IMR-90 (cell line): ENCODE measurements at regions not wholly inside any gene's neighbourhood (a gene's known extent, or its start where the extent isn't known, plus 50 kb on each side); places are given as distances from the start of the nearest gene placed in this dataset.

ENCODE experiments used
- ATAC-seq: fragments of 200-7000 bp; cut with Tn5 transposase; 2 replicates; pipeline ENCODE4 v1.9.1; 2020; ENCODE audit warnings: low read depth, mild to moderate bottlenecking, moderate library complexity
- BruUV-seq: library from RNA; stranded (reverse); fragments of 400-500 nt; replicated peaks from 2 replicates; lab custom pipeline; 2021; lab: Mats Ljungman, UMichigan
- CTCF ChIA-PET: fragments of 300-600 bp; formaldehyde crosslinking; extraction: SDS; loops from one replicate; lab custom pipeline; 2021; ENCODE audit warnings: antibody characterized with exemption; lab: Yijun Ruan, JAX
- POLR2A ChIA-PET: fragments of 300-600 bp; sonication (Branson Sonifier 250); formaldehyde crosslinking; loops from one replicate; lab custom pipeline; 2022; ENCODE audit warnings: antibody characterized with exemption; ENCODE audit not compliant: unreplicated experiment; lab: Charles Lee
- DNase-seq: peaks from one replicate; pipeline ENCODE4 v3.0.0; 2013
- H2AFZ ChIP-seq: replicated peaks from 2 replicates; pipeline ENCODE3; 2013; ENCODE audit warnings: low read length, mild to moderate bottlenecking; ENCODE audit not compliant: poor library complexity
- H2AK5ac ChIP-seq: 2 replicates; pipeline ENCODE4 v1.6.1; 2013; ENCODE audit warnings: low read depth, low read length, inconsistent platforms
- H2AK9ac ChIP-seq: replicated peaks from 2 replicates; pipeline ENCODE3; 2013; ENCODE audit warnings: mild to moderate bottlenecking, low read depth, low read length, moderate library complexity; ENCODE audit not compliant: poor library complexity
- H2BK120ac ChIP-seq: 2 replicates; pipeline ENCODE4 v1.6.1; 2013; ENCODE audit warnings: low read depth, low read length, inconsistent platforms
- H2BK15ac ChIP-seq: 3 replicates; pipeline ENCODE4 v1.6.1; 2013; ENCODE audit warnings: low read depth, low read length, inconsistent platforms
- H2BK20ac ChIP-seq: 2 replicates; pipeline ENCODE4 v1.6.1; 2013; ENCODE audit warnings: low read depth, mild to moderate bottlenecking, inconsistent platforms, low read length, moderate library complexity
- H2BK5ac ChIP-seq: 2 replicates; pipeline ENCODE4 v1.6.1; 2013; ENCODE audit warnings: mild to moderate bottlenecking, low read depth, low read length, inconsistent platforms; ENCODE audit not compliant: poor library complexity, severe bottlenecking
- H3K14ac ChIP-seq: replicated peaks from 2 replicates; pipeline ENCODE4 v1.6.1; 2013; ENCODE audit warnings: low read depth, low read length, inconsistent platforms
- H3K18ac ChIP-seq: 2 replicates; pipeline ENCODE4 v1.6.1; 2013; ENCODE audit warnings: low read depth, low read length, control low read depth
- H3K23ac ChIP-seq: 2 replicates; pipeline ENCODE4 v1.6.1; 2013; ENCODE audit warnings: low read depth, low read length, inconsistent platforms
- H3K27ac ChIP-seq: 2 replicates; pipeline ENCODE4 v1.5.1; 2013; ENCODE audit warnings: mild to moderate bottlenecking, control low read depth, low read length; ENCODE audit not compliant: insufficient read depth
- H3K27me3 ChIP-seq: 2 replicates; pipeline ENCODE4 v1.6.1; 2013; ENCODE audit warnings: low read length; ENCODE audit not compliant: control insufficient read depth, insufficient read depth
- H3K36me3 ChIP-seq: 2 replicates; pipeline ENCODE4 v1.6.1; 2013; ENCODE audit warnings: low read length, mixed read lengths; ENCODE audit not compliant: control insufficient read depth, insufficient read depth
- H3K4ac ChIP-seq: 2 replicates; pipeline ENCODE4 v1.6.1; 2013; ENCODE audit warnings: low read depth, low read length, inconsistent platforms
- H3K4me1 ChIP-seq: 2 replicates; pipeline ENCODE4 v1.6.1; 2013; ENCODE audit warnings: low read length, mixed read lengths; ENCODE audit not compliant: control insufficient read depth, insufficient read depth
- H3K4me2 ChIP-seq: 2 replicates; pipeline ENCODE4 v1.6.1; 2013; ENCODE audit warnings: low read depth, mild to moderate bottlenecking, control low read depth, low read length, moderate library complexity
- H3K4me3 ChIP-seq: 2 replicates; pipeline ENCODE4 v1.5.1; 2013; ENCODE audit warnings: low read depth, mild to moderate bottlenecking, control low read depth, low read length, moderate library complexity; ENCODE audit not compliant: insufficient read depth
- H3K56ac ChIP-seq: 2 replicates; pipeline ENCODE4 v1.6.1; 2013; ENCODE audit warnings: low read length, inconsistent platforms; ENCODE audit not compliant: insufficient read depth; ENCODE audit errors: extremely low read depth
- H3K79me1 ChIP-seq, 2 experiments: 2 replicates each; pipeline ENCODE4 v1.6.1; 2013; ENCODE audit warnings: low read length in 2 of 2, inconsistent platforms in 1 of 2, low read depth in 1 of 2
- H3K9ac ChIP-seq: 2 replicates; pipeline ENCODE4 v1.6.1; 2013; ENCODE audit warnings: low read depth, low read length, control low read depth
- H3K9me1 ChIP-seq: 2 replicates; pipeline ENCODE4 v1.6.1; 2013; ENCODE audit warnings: low read length, inconsistent platforms; ENCODE audit not compliant: insufficient read depth
- H3K9me3 ChIP-seq: 2 replicates; pipeline ENCODE4 v1.6.1; 2013; ENCODE audit warnings: low read length; ENCODE audit not compliant: control insufficient read depth, insufficient read depth
- H4K20me1 ChIP-seq: 2 replicates; pipeline ENCODE4 v1.6.1; 2013; ENCODE audit warnings: low read length, inconsistent platforms; ENCODE audit not compliant: insufficient read depth
- H4K5ac ChIP-seq: 2 replicates; pipeline ENCODE4 v1.6.1; 2013; ENCODE audit warnings: mild to moderate bottlenecking, low read depth, low read length, control low read depth
- H4K8ac ChIP-seq, 2 experiments: 2 replicates each; pipeline ENCODE4 v1.6.1; 2013; ENCODE audit warnings: low read depth in 2 of 2, low read length in 2 of 2, control low read depth in 1 of 2, inconsistent platforms in 1 of 2
- H4K91ac ChIP-seq: 2 replicates; pipeline ENCODE4 v1.6.1; 2013; ENCODE audit warnings: low read depth, low read length, inconsistent platforms; ENCODE audit not compliant: insufficient read depth
- BHLHE40 ChIP-seq: fragments of 150-350 bp; IDR thresholded peaks from 2 replicates; pipeline ENCODE4 v1.6.1; 2016; ENCODE audit warnings: mild to moderate bottlenecking, low read depth, low read length
- CEBPB ChIP-seq: IDR thresholded peaks from 2 replicates; pipeline ENCODE4 v1.6.1; 2012; ENCODE audit warnings: low read depth, low read length, improper control_type of control experiment
- CHD1 ChIP-seq: IDR thresholded peaks from 2 replicates; pipeline ENCODE4 v1.6.1; 2012; ENCODE audit warnings: low read depth, low read length, improper control_type of control experiment
- FOS ChIP-seq: fragments of 150-350 bp; IDR thresholded peaks from 2 replicates; pipeline ENCODE4 v1.6.1; 2016; ENCODE audit warnings: low read depth, low read length
- MAFK ChIP-seq: IDR thresholded peaks from 2 replicates; pipeline ENCODE4 v1.6.1; 2012; ENCODE audit warnings: low read depth, low read length, improper control_type of control experiment
- MXI1 ChIP-seq: IDR thresholded peaks from 2 replicates; pipeline ENCODE4 v1.6.1; 2012; ENCODE audit warnings: low read depth, mild to moderate bottlenecking, low read length, moderate library complexity, borderline replicate concordance
- NFE2L2 ChIP-seq: fragments of 150-350 bp; IDR thresholded peaks from 2 replicates; pipeline ENCODE4 v1.6.1; 2016; ENCODE audit warnings: low read depth, mild to moderate bottlenecking, low read length
- POLR2A ChIP-seq: IDR thresholded peaks from 2 replicates; pipeline ENCODE4 v1.6.1; 2012; ENCODE audit warnings: mild to moderate bottlenecking, low read depth, low read length
- RAD21 ChIP-seq: IDR thresholded peaks from 2 replicates; pipeline ENCODE4 v1.6.1; 2012; ENCODE audit warnings: low read length, improper control_type of control experiment
- RFX5 ChIP-seq: IDR thresholded peaks from 2 replicates; pipeline ENCODE4 v1.8.0; 2012; ENCODE audit warnings: low read depth, mild to moderate bottlenecking, low read length, moderate library complexity
- SMC3 ChIP-seq: fragments of 150-350 bp; IDR thresholded peaks from 2 replicates; pipeline ENCODE4 v1.6.1; 2016; ENCODE audit warnings: low read depth, mild to moderate bottlenecking, antibody characterized with exemption, low read length, moderate library complexity
- WGBS, 2 experiments: methylation state at CpG; one replicate each; pipeline versions ENCODE4 v1.1.5 to v1.1.7; 2013; ENCODE audit warnings: missing lambda C conversion rate in 2 of 2; ENCODE audit not compliant: insufficient read length in 1 of 2; ENCODE audit errors: extremely low coverage in 2 of 2; 5-methylcytosine and 5-hydroxymethylcytosine counted together
- dilution Hi-C: fragments of 300-500 bp; cut with HindIII; formaldehyde crosslinking; loops from one replicate; pipeline ENCODE4 v1.14.3; 2018; ENCODE audit warnings: low sequenced_read_pairs; ENCODE audit not compliant: unreplicated experiment
- in situ Hi-C: fragments of 300-500 bp; cut with MboI; formaldehyde crosslinking; loops from 3 replicates; pipeline ENCODE4 v1.14.3; 2019; ENCODE audit warnings: low sequenced_read_pairs, inconsistent platforms, mixed read lengths
- intact Hi-C: fragments of 100-400 bp; cut with micrococcal nuclease; formaldehyde crosslinking; loops from 2 replicates; pipeline ENCODE4 v1.10.0; 2022
- TF ChIP-seq, protein P1 (sequence below): fragments of 150-350 bp; IDR thresholded peaks from 2 replicates; pipeline ENCODE4 v1.6.1; 2017; ENCODE audit warnings: mild to moderate bottlenecking, antibody characterized with exemption, low read length, low read depth
- TF ChIP-seq, protein P2 (sequence below): conservative IDR thresholded peaks from 2 replicates; pipeline ENCODE4 v1.5.1; 2012; ENCODE audit warnings: mild to moderate bottlenecking, low read depth, low read length, improper control_type of control experiment
- TF ChIP-seq, protein P3 (sequence below): fragments of 150-350 bp; IDR thresholded peaks from 2 replicates; pipeline ENCODE4 v1.6.1; 2016; ENCODE audit warnings: low read depth, mild to moderate bottlenecking, low read length, moderate library complexity, borderline replicate concordance

DNA sequence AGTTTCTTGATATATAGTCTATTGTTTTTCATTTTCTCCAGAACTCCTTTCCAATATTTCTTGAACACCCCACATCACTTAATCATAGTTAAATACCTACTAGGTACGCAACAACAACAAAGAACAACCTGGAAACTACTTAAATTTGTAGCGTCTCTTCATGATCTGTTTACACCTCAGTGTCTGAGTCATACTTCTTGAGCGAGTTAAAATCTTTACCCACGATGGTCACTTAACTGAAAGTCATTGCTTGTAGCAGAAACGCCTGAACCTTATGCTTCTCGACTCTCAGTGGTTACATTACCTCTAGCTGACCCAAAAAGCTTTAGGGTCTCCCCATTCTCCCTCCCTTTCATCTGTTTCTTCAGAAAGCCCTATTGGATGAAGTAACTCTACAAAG, 131.3 kb downstream of the EN1 start:
- H4K91ac ChIP-seq = no peak overlapping the region
- no peak overlapping the region for H2BK120ac ChIP-seq
- no peak overlapping the region for H3K14ac ChIP-seq
- no peak overlapping the region for H3K23ac ChIP-seq
- H3K4ac ChIP-seq = no peak overlapping the region
- ATAC-seq (no peak), DNase-seq (no peak)
- no peak overlapping the region for H2AK9ac ChIP-seq
- H3K56ac ChIP-seq = no peak overlapping the region
- no peak overlapping the region for H2AK5ac ChIP-seq
- dilution Hi-C loops (no loop called here), intact Hi-C loops (no loop called here), in situ Hi-C loops (no loop called here)
- no peak overlapping the region for H3K4me2 ChIP-seq
- H2BK15ac ChIP-seq = no peak overlapping the region
- H3K4me3 ChIP-seq = no peak overlapping the region
- no peaks in the 10 kb centered on the region for H3K36me3 ChIP-seq
- no peak overlapping the region for H3K9ac ChIP-seq
- BruUV-seq = no TSS peak
- no peaks in the 10 kb centered on the region for H3K4me1 ChIP-seq
- no peaks in the 10 kb centered on the region for H3K9me1 ChIP-seq
- no peak overlapping the region for H2BK5ac ChIP-seq
- H3K18ac ChIP-seq = no peak overlapping the region
- ChIA-PET POLR2A (no interaction called here), CTCF (no interaction called here)
- H3K79me1 ChIP-seq = no peaks in the 10 kb centered on the region
- H2BK20ac ChIP-seq = no peak overlapping the region
- H3K27me3 ChIP-seq = peaks cover 2% of the 10 kb centered on the region
- no peak overlapping the region for H2AFZ ChIP-seq
- H4K5ac ChIP-seq = no peak overlapping the region
- no peaks in the 10 kb centered on the region for H4K20me1 ChIP-seq
- no peak overlapping the region for H4K8ac ChIP-seq
- TF ChIP-seq RAD21 = no peak
- no peak for TF ChIP-seq CEBPB
- no peak for TF ChIP-seq FOS
- no peak for TF ChIP-seq RFX5
- TF ChIP-seq, protein P1, sequence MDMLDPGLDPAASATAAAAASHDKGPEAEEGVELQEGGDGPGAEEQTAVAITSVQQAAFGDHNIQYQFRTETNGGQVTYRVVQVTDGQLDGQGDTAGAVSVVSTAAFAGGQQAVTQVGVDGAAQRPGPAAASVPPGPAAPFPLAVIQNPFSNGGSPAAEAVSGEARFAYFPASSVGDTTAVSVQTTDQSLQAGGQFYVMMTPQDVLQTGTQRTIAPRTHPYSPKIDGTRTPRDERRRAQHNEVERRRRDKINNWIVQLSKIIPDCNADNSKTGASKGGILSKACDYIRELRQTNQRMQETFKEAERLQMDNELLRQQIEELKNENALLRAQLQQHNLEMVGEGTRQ = no peak
- TF ChIP-seq SMC3 = no peak
- TF ChIP-seq BHLHE40 = no peak
- TF ChIP-seq POLR2A = no peak
- TF ChIP-seq NFE2L2 = no peak
- TF ChIP-seq MAFK = no peak
- TF ChIP-seq, protein P2, sequence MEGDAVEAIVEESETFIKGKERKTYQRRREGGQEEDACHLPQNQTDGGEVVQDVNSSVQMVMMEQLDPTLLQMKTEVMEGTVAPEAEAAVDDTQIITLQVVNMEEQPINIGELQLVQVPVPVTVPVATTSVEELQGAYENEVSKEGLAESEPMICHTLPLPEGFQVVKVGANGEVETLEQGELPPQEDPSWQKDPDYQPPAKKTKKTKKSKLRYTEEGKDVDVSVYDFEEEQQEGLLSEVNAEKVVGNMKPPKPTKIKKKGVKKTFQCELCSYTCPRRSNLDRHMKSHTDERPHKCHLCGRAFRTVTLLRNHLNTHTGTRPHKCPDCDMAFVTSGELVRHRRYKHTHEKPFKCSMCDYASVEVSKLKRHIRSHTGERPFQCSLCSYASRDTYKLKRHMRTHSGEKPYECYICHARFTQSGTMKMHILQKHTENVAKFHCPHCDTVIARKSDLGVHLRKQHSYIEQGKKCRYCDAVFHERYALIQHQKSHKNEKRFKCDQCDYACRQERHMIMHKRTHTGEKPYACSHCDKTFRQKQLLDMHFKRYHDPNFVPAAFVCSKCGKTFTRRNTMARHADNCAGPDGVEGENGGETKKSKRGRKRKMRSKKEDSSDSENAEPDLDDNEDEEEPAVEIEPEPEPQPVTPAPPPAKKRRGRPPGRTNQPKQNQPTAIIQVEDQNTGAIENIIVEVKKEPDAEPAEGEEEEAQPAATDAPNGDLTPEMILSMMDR = no peak
- no peak for TF ChIP-seq MXI1
- TF ChIP-seq, protein P3, sequence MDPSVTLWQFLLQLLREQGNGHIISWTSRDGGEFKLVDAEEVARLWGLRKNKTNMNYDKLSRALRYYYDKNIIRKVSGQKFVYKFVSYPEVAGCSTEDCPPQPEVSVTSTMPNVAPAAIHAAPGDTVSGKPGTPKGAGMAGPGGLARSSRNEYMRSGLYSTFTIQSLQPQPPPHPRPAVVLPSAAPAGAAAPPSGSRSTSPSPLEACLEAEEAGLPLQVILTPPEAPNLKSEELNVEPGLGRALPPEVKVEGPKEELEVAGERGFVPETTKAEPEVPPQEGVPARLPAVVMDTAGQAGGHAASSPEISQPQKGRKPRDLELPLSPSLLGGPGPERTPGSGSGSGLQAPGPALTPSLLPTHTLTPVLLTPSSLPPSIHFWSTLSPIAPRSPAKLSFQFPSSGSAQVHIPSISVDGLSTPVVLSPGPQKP = no peak
- no peak for TF ChIP-seq CHD1
- H3K27ac ChIP-seq = no peak overlapping the region
- WGBS, 2 experiments = 79% methylated on average over 2 of the region's 6 CpGs; no CpG with 5 or more reads in 1 of the 2 experiments
- H3K9me3 ChIP-seq = no peaks in the 10 kb centered on the region
